Fibroblast of the aortic adventitia (primary cell): ENCODE measurements at regions not wholly inside any gene's neighbourhood (a gene's known extent, or its start where the extent isn't known, plus 50 kb on each side); places are given as distances from the start of the nearest gene placed in this dataset.

ENCODE experiments used
- DNase-seq: peaks from one replicate; pipeline ENCODE4 v3.0.0-alpha.2; 2010; ENCODE audit warnings: low read depth
- H3K4me3 ChIP-seq: 2 replicates; pipeline ENCODE4 v1.5.1; 2011; ENCODE audit warnings: low read depth, mild to moderate bottlenecking, control low read depth, low read length, moderate library complexity
- TF ChIP-seq, protein P1 (sequence below): IDR thresholded peaks from 2 replicates; pipeline ENCODE4 v1.5.1; 2011; ENCODE audit warnings: mild to moderate bottlenecking, low read length, control low read depth, inconsistent platforms; ENCODE audit not compliant: insufficient read depth

DNA sequence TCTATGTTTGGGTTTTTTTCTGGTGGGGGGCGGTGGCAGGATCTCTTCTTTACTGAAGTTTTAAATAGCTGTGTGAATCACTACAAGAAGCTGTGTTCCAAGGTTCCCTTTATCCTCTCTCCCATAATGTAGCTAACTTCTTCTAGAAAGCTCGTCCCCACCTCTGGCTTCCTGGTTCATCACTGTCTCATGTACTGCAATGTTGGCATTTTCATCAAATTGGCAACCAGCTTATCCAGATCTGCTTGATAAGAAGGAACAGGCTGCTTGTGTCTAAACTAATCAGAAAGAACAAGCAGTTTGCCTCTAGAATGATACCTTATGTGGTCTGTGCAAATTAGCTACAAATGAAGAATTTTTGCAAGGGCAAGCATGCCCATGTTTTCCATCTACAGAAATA lies 130.8 kb downstream of the WT1 start:
- H3K4me3 ChIP-seq: no peak overlapping the region
- TF ChIP-seq, protein P1, sequence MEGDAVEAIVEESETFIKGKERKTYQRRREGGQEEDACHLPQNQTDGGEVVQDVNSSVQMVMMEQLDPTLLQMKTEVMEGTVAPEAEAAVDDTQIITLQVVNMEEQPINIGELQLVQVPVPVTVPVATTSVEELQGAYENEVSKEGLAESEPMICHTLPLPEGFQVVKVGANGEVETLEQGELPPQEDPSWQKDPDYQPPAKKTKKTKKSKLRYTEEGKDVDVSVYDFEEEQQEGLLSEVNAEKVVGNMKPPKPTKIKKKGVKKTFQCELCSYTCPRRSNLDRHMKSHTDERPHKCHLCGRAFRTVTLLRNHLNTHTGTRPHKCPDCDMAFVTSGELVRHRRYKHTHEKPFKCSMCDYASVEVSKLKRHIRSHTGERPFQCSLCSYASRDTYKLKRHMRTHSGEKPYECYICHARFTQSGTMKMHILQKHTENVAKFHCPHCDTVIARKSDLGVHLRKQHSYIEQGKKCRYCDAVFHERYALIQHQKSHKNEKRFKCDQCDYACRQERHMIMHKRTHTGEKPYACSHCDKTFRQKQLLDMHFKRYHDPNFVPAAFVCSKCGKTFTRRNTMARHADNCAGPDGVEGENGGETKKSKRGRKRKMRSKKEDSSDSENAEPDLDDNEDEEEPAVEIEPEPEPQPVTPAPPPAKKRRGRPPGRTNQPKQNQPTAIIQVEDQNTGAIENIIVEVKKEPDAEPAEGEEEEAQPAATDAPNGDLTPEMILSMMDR: no peak
- no peak for DNase-seq

DNA sequence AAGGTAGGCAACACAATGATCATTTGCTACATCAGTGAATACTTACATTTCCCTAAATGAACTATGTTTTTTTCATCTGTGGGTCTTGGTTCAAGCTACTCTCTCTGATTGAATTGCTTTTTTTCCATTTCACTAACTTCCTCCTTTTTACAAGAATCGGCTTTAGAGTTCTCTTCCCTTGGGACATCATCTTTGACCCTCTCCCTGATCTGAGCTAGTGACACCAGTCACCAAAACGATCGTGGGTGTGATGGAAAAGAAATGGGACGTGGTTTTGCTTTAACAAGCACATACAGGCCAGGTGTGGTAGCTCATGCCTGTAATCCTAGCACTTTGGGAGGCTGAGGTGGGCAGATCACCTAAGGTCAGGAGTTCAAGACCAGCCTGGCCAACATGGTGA lies 129.9 kb downstream of the WT1 start:
- no peak overlapping the region for H3K4me3 ChIP-seq
- DNase-seq: no peak
- TF ChIP-seq, protein P1: no peak

DNA sequence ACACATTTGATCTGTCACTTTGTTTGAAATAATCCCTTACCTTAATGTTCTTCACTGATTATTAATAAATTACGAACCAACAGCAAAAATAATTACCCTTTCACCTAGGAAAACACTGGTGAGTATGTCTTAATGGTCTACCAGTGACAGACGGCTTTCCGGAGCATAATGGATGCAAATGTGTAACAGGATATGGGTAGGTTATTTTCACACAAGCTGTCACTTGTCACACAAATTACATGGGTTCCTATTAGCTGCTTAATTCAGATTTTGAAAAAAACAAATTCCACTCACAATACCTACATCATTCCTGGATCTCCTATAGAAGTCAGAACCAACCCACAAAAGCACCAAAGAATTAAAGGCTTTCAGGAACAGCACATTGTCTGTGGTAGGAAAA lies 127.9 kb downstream of the WT1 start:
- DNase-seq: no peak
- H3K4me3 ChIP-seq: no peak overlapping the region
- TF ChIP-seq, protein P1: no peak

DNA sequence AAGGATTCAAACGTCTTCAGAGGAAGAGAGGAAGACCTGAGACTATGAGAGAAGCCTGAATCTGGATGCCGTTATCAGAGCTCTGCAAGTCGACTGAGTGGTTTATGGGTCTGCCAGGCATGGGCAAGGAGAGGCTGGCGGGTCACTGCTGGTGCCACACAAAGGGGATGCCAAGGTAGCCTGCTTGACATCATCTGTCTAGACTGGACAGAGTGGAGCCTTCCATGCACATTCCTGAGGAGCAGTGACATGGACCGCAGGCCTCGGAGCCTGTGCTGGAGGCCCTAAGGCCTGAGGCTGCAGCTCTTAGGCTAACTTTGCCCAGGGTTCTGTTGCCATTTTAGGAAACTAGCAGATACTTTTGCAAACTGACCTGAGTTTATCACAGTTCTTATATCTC lies 127.4 kb downstream of the WT1 start:
- no peak for DNase-seq
- TF ChIP-seq, protein P1: no peak
- no peak overlapping the region for H3K4me3 ChIP-seq

DNA sequence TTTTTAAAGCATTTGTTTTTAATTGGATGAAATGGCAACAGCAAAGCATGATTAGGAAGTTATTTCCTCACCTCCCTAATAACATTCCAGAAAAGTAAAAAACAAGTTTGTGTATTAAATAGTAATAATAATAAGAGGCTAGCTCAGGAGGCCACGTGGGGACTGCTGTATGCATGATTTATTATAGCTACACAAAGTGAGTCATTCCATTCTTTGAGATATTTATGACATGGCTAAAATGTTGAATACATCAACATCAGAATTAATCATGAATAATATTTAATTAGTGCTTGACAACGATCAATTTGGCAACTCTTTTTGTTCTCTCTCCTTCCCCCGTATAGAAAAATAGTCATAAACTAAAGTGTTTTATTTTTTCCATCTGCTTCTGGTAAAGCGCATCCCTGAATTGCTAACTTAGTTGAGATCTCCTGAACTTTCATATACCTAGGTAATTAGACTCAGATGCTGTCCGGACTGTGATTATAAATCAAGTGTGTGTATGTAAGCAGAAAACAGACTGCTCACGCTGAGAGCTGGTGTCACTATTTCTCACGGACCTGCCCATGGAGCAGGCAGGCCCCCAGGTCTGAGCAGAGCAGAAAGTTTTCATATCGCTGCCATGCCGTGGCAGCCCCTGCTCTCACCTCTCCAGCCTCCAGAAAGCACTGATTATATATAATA lies 125.7 kb downstream of the WT1 start:
- DNase-seq: no peak
- H3K4me3 ChIP-seq: no peak overlapping the region
- TF ChIP-seq, protein P1: no peak

DNA sequence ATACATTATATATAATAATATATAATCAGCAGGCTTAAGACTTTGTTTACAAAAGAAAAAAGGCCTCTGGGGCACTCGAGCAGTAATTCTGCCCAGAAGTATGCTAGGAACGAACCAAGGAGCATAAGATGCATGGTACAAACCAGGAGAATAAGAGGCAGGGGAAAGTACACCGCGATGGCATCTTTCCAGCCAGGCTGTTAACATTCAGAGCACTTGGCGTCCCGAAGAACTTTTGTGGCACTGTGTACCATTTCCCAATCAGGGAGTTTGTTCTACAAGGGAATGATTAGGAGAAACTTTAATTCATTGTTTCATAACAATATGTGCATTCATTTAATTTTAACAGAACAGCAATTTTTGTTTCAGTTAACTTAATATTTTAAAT lies 125.1 kb downstream of the WT1 start:
- no peak overlapping the region for H3K4me3 ChIP-seq
- TF ChIP-seq, protein P1: no peak
- peak; percentile 41 for DNase-seq
